ENCODE measurements at regions not wholly inside any gene's neighbourhood (a gene's known extent, or its start where the extent isn't known, plus 50 kb on each side); places are given as distances from the start of the nearest gene placed in this dataset.

GRCh38 chr22:27116312-27117086 lies 459.1 kb downstream of the MIAT start:
- DNase-seq (ENCODE audit: low read depth in 2 of 2), result no peak

GRCh38 chr22:27120036-27120435 lies 462.6 kb downstream of the MIAT start:
- no peak for DNase-seq (ENCODE audit: low read depth in 2 of 2)

- no peak for DNase-seq (ENCODE audit: low read depth in 2 of 2)
These were observed 465.2 kb downstream of the MIAT start for GRCh38 chr22:27122574-27122973.

- DNase-seq (ENCODE audit: low read depth in 2 of 2), result no peak
These were observed 466.5 kb downstream of the MIAT start for GRCh38 chr22:27123880-27124279.

- DNase-seq (ENCODE audit: low read depth in 2 of 2), result no peak
These were observed 467.1 kb downstream of the MIAT start for GRCh38 chr22:27124351-27124966.

GRCh38 chr22:27125539-27125938 lies 468.2 kb downstream of the MIAT start:
- no peak for DNase-seq (ENCODE audit: low read depth in 2 of 2)

- no peak for DNase-seq (ENCODE audit: low read depth in 2 of 2)
These were observed 470.5 kb downstream of the MIAT start for GRCh38 chr22:27127911-27128310.

GRCh38 chr22:27128461-27129085 lies 471.2 kb downstream of the MIAT start:
- DNase-seq (ENCODE audit: low read depth in 2 of 2), result no peak

- DNase-seq (ENCODE audit: low read depth in 2 of 2), result no peak
These were observed 471.9 kb downstream of the MIAT start for GRCh38 chr22:27129266-27129665.

- DNase-seq (ENCODE audit: low read depth in 2 of 2), result no peak
These were observed 473.5 kb downstream of the MIAT start for GRCh38 chr22:27130906-27131305.

GRCh38 chr22:27131346-27131745 lies 474.0 kb downstream of the MIAT start:
- DNase-seq (ENCODE audit: low read depth in 2 of 2), result no peak

- no peak for DNase-seq (ENCODE audit: low read depth in 2 of 2)
These were observed 475.0 kb downstream of the MIAT start for GRCh38 chr22:27132400-27132799.

GRCh38 chr22:27133019-27133431 lies 475.6 kb downstream of the MIAT start:
- DNase-seq (ENCODE audit: low read depth in 2 of 2), result no peak

- no peak for DNase-seq (ENCODE audit: low read depth in 2 of 2)
These were observed 476.4 kb downstream of the MIAT start for GRCh38 chr22:27133681-27134314.

- DNase-seq (ENCODE audit: low read depth in 2 of 2), result no peak
These were observed 476.9 kb downstream of the MIAT start for GRCh38 chr22:27134315-27134701.

- DNase-seq (ENCODE audit: low read depth in 2 of 2), result no peak
These were observed 477.9 kb downstream of the MIAT start for GRCh38 chr22:27135031-27135981.

- DNase-seq (ENCODE audit: low read depth in 2 of 2), result no peak
These were observed 479.2 kb downstream of the MIAT start for GRCh38 chr22:27136596-27136995.

GRCh38 chr22:27137871-27138337 lies 480.5 kb downstream of the MIAT start:
- DNase-seq (ENCODE audit: low read depth in 2 of 2), result no peak

- no peak for DNase-seq (ENCODE audit: low read depth in 2 of 2)
These were observed 481.1 kb downstream of the MIAT start for GRCh38 chr22:27138471-27138870.

- DNase-seq (ENCODE audit: low read depth in 2 of 2), result no peak
These were observed 482.6 kb downstream of the MIAT start for GRCh38 chr22:27139935-27140511.

GRCh38 chr22:27142286-27142685 lies 484.9 kb downstream of the MIAT start:
- no peak for DNase-seq (ENCODE audit: low read depth in 2 of 2)
